NCI-H69 (cell line): ENCODE measurements at regions not wholly inside any gene's neighbourhood (a gene's known extent, or its start where the extent isn't known, plus 50 kb on each side); places are given as distances from the start of the nearest gene placed in this dataset.

Experiments
- DNase-seq: peaks from one replicate; lab custom pipeline; 2025; lab: John Stamatoyannopoulos, UW

DNA sequence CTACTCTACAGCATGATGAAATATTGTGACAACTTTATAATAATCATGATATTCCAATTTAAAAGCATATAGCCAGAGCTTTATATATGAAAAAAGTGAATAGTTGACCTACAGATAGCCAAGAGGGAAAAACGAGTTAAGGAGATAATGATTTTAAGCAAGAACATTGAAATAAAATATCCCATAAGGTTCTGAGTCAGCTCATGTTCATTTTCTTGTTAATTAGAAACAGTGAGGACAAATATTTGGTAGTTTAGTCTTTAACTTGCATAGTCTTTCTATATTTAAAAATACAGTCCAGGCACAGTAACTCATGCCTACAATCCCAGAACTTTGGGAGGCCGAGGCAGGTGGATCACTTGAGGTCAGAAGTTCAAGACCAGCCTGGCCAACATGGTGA lies 55.8 kb upstream of the CDH6 start:
- DNase-seq = no peak

DNA sequence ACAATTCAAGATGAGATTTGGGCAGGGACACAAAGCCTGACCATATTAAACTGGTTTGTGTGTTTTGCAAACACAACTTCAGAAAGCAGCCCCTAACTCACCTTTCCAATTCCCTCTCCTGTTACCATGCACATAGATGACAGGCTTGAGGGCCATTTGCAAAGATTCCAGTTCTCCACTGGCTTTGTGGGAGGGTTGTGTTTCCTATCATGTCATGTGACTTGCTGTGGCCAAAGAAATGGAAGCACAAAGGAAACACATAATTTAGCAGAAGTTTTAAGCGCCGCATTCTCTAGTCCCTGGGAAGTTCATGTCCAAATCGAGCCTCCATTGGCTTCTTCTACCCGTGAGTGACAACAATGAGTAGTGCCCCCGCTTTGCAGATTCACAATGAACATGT lies 57.9 kb upstream of the CDH6 start:
- DNase-seq = no peak

DNA sequence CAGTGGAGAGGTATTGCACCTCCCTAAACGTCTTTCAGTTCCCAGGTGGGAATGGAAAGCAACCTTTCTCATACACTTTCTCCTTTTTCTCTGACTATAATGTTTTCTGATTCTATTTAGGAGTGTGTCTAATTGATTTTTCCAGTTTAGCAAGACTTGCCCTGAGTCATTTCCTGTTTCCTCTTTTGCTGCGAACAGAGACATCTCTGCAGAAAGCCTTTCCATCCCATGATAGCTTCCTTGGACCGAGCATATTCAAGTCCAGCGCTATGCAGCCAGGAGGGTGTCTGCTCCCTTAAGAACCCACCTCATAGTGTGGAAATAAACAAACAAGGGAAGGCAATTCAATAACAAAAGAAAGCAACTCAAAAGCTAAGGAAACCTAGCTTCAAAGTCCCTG lies 60.0 kb upstream of the CDH6 start:
- no peak for DNase-seq

DNA sequence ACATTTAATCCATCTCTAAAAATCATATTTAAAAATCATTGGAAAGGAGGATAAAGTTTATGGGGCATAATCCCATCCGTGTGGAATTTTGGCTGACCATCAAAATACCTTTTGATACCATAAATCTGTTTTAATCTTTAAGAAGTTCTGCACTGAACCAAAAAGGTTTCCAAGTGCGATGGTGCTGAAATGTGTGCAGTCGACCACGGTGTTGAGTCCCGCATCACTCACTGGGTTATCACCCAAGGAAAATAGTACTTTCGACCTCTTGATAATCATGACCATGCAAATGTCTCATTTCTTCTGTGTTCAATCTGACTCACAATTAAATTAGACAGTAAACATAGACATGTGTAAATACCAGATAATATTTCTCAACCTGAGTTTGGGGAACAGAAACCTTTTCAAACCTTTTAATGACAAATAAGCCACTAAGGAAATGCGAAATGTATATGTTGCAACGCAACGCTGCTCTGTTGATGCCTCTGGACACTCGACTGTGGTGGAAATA lies 62.0 kb upstream of the CDH6 start:
- DNase-seq = no peak

DNA sequence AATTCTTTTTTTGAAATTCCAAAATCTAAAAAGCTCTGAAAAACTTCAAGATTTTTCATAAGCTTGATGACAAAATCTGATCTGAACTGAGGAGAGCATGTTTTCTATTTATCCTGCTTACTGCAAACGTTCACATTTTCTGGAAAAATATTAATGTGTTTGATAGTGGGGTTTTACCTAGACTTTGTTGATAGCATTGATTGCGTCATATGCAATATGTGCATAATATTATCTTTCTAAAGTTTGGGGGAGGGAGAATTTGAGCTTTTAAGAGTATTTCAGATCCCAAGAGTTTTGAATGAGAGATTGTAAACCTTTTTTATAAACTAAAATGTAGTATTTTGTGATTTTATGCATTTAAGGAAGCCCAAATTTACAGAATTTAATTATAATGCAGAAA lies 62.8 kb upstream of the CDH6 start:
- no peak for DNase-seq

DNA sequence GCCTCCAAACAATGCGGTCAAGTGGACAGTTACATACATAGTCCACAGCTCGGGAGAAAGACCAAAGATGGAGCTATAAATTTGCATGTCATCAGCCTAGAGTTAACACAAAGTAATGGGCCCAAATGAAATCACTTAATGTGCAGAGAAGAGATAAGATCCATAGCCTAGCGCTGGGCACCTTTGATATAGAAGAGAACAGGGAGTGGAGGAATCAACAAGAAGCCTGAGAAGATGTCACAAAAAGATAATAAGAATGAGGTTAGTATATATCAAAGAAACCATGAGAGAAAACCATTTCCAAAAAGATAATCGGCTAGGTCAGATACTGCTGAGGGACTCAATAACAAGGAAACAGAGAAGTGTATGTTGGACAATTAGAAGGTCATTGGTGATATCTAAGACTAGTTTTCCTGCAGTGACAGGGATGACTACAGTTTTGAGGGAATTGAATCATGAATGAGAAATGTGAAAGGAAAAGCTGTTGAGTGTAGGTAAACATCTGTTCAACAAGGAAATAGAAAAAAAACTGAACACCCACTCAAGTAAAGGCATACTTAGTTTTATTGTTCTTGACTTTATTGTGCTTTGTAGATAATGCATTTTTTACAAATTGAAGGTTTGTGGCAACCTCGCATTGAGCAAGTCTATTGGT lies 68.7 kb upstream of the CDH6 start:
- no peak for DNase-seq

DNA sequence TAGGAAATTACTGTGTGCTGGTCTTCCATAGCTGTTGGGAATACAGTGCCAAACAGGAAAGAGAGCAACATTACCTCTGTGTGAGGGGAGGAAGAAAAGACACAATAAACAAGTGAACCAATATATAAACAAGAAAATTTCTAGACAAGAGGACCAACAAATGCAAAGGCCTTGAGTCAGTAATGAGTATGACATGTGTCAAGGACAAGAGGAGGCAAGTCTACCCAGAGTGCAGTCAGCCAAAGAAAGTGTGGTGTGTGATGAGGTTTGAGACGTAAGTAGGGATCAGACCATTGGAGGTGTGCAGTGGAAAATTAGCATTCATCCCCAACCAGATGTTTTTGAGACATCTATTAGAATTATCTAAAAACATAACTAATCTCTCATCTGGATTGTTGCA lies 69.5 kb upstream of the CDH6 start:
- no peak for DNase-seq

DNA sequence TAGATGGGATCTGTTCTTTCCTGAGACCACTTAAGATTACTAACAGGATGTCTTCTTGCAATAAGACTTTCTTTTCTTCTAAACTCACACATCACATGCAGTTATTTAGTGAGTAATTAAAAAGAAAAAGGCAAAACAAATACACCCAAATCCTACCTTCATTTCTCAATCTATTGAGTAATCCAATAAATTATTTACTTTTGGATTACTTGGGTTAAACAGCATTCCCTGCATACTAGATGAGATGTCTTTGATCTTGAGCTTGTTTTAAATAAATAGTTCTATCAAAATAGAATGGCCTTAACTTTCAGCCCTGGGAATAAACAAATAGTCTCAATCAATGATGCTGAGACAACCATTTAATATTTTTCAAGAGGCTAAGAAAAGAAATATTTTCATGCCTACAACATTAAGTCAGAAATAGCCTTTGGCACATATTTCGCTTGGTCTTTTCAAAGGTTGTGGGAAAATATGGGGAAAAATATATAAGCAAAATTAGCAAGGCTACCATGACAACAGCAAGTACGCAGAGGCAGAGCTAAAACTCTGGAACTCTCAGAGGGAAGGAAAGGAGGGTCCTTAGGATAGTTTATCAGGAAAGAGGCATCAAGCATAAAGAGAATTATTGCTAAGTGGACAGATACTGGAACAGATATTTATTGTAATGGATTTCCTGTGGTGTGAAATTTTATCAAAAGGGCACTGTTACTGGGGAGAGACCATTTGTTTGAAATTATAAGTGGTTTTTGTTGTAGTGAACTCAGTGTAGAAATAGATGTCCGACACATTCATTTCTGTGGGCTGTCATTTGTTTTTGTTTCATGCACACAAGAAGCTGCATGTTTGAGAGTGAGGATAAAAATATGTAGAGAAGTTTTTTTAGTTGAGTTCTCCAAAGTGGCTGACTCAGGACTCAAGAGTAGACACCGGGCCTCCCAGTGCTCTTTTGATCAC lies 70.2 kb upstream of the CDH6 start:
- DNase-seq = no peak

DNA sequence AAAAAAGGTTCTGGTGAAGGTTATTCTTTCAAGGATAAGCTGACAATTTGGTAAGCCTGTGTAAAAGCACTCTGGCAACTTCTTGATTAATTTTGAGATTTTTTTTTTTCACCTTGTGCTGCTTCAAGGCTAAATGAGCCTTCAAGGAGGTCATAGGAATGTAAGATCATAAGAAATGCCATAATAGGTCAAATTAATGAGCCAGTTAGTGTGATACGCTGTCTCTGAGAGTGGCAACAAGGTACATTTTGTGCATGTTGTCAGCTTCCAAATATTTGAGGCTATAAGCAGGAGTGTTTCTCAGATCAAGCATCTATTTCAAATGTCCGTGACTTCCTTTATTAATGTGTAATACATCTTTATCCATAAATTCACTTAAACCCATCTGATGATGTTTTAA lies 72.3 kb upstream of the CDH6 start:
- no peak for DNase-seq

DNA sequence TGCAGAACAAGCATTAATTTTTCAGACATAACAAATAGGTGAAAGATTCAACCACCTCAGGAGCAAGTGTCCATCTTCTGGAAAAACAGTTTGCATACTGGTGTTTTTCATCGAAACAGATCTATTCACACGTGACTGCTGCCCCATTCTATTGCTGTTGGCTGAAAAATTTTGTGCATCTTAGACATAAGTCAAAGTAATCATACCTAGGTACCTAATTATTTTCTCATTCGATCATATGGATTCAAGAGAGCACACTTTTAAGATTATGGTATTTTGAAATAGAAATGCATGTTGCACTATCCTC lies 72.9 kb upstream of the CDH6 start:
- DNase-seq = no peak

DNA sequence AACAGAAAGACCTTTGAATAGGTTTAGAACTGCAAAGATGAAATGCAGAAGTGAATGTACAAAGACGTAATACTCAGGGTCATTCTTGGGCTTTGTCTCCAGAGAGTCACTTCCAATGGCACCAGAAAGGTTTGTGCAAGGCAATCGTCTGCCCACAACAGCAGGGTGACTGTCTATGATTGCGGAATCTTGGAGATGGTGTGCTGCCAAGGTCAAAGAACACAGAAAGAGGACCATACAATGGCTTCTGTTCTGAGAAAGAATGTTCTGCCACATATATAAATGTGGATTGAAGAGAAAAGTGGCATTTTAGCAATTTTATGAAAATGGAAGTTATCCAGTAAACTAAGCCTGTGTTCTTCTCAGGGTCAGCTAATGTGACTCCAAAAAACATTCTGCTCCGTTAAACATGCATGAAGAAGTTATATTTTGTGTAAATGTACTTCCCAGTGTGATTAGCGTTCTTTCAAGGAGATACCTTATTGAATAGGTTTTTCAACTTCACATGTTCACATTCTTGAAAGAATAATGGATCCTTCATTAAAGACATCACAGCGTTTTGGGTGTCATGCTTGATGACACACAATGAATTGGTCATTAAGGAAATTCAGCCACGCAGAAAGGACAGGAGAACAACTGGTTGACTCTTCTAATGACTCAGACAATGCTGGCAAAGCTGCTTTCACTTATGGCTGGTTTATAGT lies 73.4 kb upstream of the CDH6 start:
- DNase-seq = peak; percentile 83

DNA sequence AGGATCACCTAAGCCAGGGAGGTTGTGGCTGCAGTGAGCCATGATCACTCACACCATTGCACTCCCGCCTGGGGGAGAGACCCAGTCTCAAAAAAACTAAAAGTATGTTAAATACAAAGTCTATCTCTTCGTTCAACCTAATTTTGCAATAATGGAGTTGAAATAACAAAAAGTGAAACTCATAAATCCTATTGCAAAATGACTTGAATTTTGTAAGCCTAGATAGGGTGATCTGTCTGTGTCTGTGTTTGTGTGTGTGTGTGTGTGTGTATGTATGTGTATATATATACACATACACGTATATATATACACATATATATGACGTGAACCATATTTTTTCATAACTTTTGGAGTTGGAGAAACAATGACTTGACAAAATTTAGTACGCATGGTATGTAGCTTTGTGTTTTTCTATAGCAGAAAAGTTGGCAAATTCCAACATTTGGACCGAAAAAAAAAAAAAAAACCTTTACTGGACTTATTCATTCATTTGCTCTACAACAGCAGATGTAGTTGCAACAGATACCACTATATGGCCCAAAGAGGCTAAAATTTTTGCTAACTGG lies 76.9 kb upstream of the CDH6 start:
- no peak for DNase-seq

DNA sequence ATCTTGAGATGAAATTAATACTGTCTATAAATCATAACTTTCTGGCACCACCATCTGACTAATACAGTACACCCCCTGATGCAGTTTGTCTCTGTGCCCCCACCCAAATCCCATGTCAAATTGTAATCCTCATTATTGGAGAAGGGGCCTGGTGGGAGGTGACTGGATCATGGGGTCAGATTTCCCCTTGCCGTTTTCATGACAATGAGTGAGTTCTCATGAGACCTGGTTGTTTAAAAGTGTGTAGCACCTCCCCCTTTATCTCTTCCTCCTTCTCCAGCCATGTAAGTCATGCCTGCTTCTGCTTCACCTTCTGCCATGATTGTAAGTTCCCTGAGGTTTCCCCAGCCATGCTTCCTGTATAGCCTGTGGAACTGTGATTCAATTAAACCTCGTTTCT lies 78.7 kb upstream of the CDH6 start:
- peak; percentile 27 for DNase-seq

DNA sequence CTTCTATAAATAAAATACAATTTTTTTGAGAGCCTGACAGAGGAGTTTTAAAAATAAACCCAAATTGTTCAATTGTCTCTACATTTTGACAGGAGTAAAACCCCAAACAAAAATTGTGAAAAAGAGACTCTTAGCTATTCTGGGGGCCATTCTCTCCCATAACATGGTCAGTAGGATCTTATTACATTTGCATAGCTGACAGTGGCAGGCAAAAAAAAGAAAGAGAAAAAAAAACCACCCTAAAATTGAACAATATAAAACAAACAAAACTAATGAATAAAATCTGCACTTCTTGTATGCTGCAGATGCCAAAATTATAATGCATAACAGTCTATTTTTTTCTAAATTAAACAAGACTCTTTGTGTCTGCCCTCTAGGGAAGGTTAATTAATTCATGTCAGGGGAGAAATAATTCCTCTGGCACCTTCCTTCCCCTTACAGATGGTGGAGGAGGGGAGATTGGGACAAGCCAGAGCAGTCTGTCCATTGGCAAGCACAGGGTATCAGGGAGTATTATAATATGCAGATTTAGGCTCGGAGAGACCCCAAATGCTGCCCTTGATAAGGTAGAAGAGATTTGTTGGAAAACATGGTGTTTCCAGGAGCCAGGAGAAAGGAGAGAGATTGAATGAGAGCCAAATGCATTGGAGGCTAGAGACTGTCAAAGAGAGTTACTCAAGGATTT lies 79.7 kb upstream of the CDH6 start:
- peak; percentile 90 for DNase-seq

DNA sequence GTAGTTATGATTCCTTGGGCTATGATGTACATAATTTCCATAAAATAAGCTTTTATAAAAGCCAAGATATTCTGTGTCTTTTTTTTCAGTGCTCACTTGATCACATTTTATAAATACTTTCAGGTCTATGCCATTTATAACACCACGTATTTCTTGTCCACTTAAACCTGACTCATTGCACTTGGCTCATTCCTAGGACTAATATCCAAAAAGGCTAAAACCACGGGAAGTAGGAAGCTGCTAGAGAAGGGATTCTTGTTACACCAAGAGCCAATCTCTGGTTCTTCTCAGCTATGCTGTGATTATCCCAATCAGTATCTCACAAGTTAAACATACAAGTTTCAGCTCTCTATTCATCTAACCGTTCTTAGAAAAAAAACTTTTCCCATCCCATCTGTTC lies 80.4 kb upstream of the CDH6 start:
- peak; percentile 62 for DNase-seq

DNA sequence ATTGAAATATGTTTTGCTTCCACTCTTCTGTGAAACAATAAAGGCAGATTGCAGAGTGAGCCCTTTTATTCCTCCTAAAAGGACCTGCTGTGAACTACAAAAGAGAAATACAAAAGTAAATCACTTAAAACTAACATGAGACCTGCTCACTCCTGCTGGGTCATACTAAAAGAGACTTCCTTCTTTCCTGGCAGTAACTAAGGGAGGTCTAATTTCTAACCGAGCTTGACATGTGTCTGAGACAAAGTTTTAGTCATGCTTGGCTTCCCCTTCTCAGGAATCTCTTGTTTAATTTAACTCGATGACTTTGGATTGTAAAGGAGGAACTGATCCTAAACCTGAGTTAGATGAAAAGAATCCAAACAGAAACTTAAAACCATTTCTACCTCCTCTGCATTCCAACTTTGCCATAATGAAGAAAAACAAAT lies 86.4 kb upstream of the CDH6 start:
- DNase-seq = peak; percentile 97

DNA sequence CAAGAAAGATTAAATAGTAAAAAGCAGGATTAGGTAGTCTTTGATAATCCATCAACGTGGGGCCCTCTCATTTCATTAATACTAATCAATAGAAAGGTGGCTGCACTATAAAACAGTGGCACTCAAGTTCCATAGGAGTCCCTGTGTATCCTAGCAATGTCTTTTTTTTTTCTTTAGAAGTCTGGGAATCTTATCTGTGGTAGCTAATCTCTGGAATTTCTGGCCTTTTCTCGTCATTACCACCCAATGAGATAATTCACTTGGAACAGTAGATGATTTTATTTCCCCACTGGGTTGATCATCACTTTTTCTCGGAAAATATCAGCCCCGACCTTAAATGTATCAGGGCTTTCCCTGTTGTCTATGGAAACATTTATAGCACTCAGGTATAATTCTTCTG lies 86.8 kb upstream of the CDH6 start:
- DNase-seq = no peak

DNA sequence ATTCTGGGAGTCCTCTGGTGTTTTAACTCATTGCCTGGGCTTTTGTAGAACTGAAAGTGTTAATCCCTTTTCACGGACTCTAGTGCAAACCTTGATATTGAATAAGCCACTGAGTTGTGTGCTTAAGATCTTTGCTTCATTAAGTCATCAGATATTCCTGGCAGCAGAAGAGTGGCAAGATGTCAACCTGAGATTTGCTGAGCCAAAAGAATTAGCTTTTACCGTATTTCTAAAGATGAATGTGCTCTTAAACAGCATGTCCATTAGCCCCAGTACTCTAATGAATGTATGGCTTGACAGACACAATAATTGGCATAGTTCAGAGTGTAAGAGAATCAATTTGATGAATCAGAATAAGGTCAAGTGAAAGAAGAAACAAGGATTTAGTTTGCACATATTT lies 87.2 kb upstream of the CDH6 start:
- peak; percentile 79 for DNase-seq

DNA sequence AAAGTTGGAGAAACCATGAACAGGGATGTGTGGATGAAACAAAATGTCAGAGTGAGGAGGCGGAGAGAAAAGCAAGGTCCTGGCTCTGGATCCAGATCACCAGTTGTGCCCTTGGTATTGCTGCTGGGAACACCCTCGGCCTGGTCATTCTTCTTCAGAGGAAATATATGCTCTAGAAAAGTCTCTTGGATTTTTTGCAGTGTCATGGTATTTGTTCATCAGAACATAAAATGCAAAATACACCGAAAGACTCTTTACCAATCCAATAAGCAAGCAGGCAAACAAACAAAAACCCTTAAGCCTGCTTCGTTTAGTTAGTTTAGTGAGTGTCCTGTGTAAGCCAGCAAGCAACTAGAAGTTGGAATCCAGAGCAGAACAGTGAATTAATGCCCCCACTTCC lies 88.7 kb upstream of the CDH6 start:
- no peak for DNase-seq

DNA sequence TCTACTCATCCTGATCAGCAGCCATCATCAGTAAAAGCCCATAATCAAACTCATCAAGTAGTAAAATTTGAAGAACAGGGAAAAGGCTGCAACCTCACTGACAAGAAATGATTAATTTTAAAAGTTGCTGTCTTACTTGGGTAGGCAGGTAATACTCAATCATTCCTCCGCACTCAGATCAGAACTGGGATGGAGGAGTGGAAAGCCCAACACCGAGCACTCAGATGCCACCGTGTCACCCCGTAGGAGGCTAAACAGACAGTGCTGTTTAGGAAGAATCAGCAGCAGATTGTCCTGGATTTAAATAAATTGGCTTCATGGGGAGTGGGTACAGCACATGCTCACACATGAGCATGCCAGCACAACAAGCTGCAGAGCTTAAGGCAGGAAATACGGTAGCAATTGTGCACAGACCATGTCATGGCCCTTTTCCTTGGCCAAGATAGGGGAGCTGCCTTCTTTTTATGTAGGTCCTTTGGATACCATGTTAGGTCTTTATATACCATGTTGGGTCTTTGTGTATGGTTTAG lies 92.6 kb upstream of the CDH6 start:
- DNase-seq = peak; percentile 16

DNA sequence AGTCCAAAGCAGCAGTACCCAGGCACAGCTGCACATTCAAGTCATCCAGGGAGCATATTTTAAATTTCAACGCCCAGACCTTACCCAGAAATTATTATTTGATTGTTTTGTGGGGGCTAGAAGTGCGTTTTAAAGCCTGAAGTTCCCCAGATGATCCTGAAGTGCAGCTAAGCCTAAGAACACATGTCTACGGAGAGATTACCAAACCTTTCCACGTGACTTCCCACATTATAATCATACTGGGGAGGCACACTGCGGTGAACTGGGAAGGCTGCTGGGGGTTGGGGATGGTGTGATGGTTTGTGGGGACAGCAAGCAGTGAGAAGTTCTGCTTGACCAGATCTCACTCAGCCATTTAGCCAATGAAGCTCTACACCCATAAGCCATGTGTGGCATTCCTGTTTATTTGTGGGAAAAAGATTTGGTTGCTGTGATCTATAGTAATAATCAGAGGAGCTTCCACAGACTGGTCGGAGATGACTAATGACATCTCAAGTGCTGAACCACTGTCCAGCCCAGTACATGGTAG lies 93.4 kb upstream of the CDH6 start:
- DNase-seq = no peak
